ENCODE measurements at regions not wholly inside any gene's neighbourhood (a gene's known extent, or its start where the extent isn't known, plus 50 kb on each side); places are given as distances from the start of the nearest gene placed in this dataset.

- no peaks in the 10 kb centered on the region for H4K20me1 ChIP-seq (ENCODE audit: insufficient read depth, low read length)
- no peaks in the 10 kb centered on the region for H3K36me3 ChIP-seq (ENCODE audit: insufficient read depth, low read length)
- H3K9me3 ChIP-seq (ENCODE audit: low read depth, low read length) = peaks cover 4% of the 10 kb centered on the region
- H3K27me3 ChIP-seq (ENCODE audit: insufficient read depth, low read length) = no peaks in the 10 kb centered on the region
- no peak overlapping the region for H2AFZ ChIP-seq (ENCODE audit: low read length)
- no peaks in the 10 kb centered on the region for H3K4me1 ChIP-seq (ENCODE audit: insufficient read depth, low read length)
- H3K4me3 ChIP-seq (ENCODE audit: insufficient read depth, low read length) = no peak overlapping the region
- no peak overlapping the region for H3K4me2 ChIP-seq (ENCODE audit: insufficient read depth, low read length)
- no peak for DNase-seq (ENCODE audit: insufficient read length, low spot score, missing footprints)
- TF ChIP-seq, protein P1, sequence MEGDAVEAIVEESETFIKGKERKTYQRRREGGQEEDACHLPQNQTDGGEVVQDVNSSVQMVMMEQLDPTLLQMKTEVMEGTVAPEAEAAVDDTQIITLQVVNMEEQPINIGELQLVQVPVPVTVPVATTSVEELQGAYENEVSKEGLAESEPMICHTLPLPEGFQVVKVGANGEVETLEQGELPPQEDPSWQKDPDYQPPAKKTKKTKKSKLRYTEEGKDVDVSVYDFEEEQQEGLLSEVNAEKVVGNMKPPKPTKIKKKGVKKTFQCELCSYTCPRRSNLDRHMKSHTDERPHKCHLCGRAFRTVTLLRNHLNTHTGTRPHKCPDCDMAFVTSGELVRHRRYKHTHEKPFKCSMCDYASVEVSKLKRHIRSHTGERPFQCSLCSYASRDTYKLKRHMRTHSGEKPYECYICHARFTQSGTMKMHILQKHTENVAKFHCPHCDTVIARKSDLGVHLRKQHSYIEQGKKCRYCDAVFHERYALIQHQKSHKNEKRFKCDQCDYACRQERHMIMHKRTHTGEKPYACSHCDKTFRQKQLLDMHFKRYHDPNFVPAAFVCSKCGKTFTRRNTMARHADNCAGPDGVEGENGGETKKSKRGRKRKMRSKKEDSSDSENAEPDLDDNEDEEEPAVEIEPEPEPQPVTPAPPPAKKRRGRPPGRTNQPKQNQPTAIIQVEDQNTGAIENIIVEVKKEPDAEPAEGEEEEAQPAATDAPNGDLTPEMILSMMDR (IDR thresholded peaks at IDR 0.05; ENCODE audit: extremely low read depth, low read depth, low read length) = no peak
- H3K79me2 ChIP-seq (ENCODE audit: insufficient read depth, low read length) = no peaks in the 10 kb centered on the region
- H3K27ac ChIP-seq (ENCODE audit: low read depth, low read length) = no peak overlapping the region
Measured at GRCh38 chr5:124460642-124461041, 285.8 kb downstream of the ZNF608 start.

DNA sequence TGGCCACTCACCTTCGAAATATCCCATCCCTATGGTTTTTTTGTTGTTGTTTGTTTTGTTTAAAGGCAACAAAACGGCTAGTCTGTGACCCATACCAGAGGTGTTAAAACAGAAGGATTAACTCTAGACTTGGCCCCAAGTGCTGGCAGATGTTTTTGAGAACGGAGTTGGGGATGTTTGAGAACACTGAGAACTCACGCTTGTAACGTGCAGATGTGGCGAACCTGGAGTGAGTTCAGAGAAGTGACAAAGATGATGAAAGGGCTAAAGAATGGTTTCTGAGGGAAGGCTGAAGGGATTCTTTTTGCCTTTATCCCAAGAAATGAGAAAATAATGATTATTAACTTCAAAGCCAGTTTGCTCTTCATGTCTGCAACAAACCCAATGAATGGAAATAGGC lies 286.5 kb downstream of the ZNF608 start:
- H3K36me3 ChIP-seq (ENCODE audit: insufficient read depth, low read length) = no peaks in the 10 kb centered on the region
- TF ChIP-seq, protein P1 (IDR thresholded peaks at IDR 0.05; ENCODE audit: extremely low read depth, low read depth, low read length) = no peak
- no peaks in the 10 kb centered on the region for H3K27me3 ChIP-seq (ENCODE audit: insufficient read depth, low read length)
- H3K4me3 ChIP-seq (ENCODE audit: insufficient read depth, low read length) = no peak overlapping the region
- peaks cover 4% of the 10 kb centered on the region for H3K9me3 ChIP-seq (ENCODE audit: low read depth, low read length)
- H4K20me1 ChIP-seq (ENCODE audit: insufficient read depth, low read length) = no peaks in the 10 kb centered on the region
- no peaks in the 10 kb centered on the region for H3K79me2 ChIP-seq (ENCODE audit: insufficient read depth, low read length)
- H3K27ac ChIP-seq (ENCODE audit: low read depth, low read length) = no peak overlapping the region
- no peak for DNase-seq (ENCODE audit: insufficient read length, low spot score, missing footprints)
- no peak overlapping the region for H2AFZ ChIP-seq (ENCODE audit: low read length)
- H3K4me2 ChIP-seq (ENCODE audit: insufficient read depth, low read length) = no peak overlapping the region
- H3K4me1 ChIP-seq (ENCODE audit: insufficient read depth, low read length) = no peaks in the 10 kb centered on the region

DNA sequence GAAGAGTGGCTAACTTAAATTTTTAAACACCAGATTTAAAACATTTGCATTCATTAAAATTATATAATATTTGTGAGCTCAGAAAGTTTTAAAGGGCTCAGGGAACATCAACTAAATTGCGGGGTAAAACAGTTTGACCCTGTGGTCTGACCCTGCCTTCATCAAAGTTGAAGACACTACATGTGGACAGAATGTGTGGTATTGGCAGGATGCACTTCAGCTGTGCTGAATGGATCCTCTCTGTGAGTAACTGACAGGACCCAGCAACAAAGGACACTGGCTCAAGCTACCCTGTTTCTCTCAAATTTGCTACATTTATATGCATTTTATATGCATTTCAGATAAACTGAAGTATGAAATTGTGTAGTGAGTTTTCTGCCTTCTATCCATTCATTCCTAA lies 288.5 kb downstream of the ZNF608 start:
- no peak overlapping the region for H2AFZ ChIP-seq (ENCODE audit: low read length)
- no peak overlapping the region for H3K27ac ChIP-seq (ENCODE audit: low read depth, low read length)
- peaks cover 14% of the 10 kb centered on the region for H3K4me1 ChIP-seq (ENCODE audit: insufficient read depth, low read length)
- no peaks in the 10 kb centered on the region for H4K20me1 ChIP-seq (ENCODE audit: insufficient read depth, low read length)
- peaks cover 4% of the 10 kb centered on the region for H3K9me3 ChIP-seq (ENCODE audit: low read depth, low read length)
- H3K4me2 ChIP-seq (ENCODE audit: insufficient read depth, low read length) = no peak overlapping the region
- H3K27me3 ChIP-seq (ENCODE audit: insufficient read depth, low read length) = no peaks in the 10 kb centered on the region
- no peak for DNase-seq (ENCODE audit: insufficient read length, low spot score, missing footprints)
- TF ChIP-seq, protein P1 (IDR thresholded peaks at IDR 0.05; ENCODE audit: extremely low read depth, low read depth, low read length) = no peak
- H3K4me3 ChIP-seq (ENCODE audit: insufficient read depth, low read length) = no peak overlapping the region
- no peaks in the 10 kb centered on the region for H3K36me3 ChIP-seq (ENCODE audit: insufficient read depth, low read length)
- H3K79me2 ChIP-seq (ENCODE audit: insufficient read depth, low read length) = no peaks in the 10 kb centered on the region

DNA sequence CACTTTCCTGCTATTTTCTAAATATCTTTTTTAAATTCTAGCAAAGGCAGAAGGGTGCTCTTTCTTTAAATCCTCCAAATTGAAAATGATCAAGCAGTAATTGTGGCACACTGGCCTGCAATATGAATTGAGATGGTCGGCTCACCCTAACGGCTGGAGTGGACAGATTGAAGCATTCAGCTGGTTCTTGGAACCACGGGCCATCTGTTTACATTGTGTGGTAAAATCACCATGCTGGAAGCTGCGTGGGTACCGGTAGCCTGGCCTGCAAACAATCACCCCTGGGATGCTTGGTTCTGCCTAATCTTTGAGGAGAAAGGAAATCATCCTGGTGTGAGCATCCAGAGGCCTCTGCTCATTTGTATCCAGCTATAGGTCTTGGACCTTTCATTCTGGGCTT lies 289.3 kb downstream of the ZNF608 start:
- Histone ChIP-seq H3K79me2 (ENCODE audit: insufficient read depth, low read length) (no peaks in the 10 kb centered on the region), H3K27ac (ENCODE audit: low read depth, low read length) (no peak overlapping the region), H3K36me3 (ENCODE audit: insufficient read depth, low read length) (no peaks in the 10 kb centered on the region), H3K27me3 (ENCODE audit: insufficient read depth, low read length) (no peaks in the 10 kb centered on the region), H2AFZ (ENCODE audit: low read length) (no peak overlapping the region), H3K9me3 (ENCODE audit: low read depth, low read length) (peaks cover 4% of the 10 kb centered on the region), H3K4me3 (ENCODE audit: insufficient read depth, low read length) (no peak overlapping the region), H4K20me1 (ENCODE audit: insufficient read depth, low read length) (no peaks in the 10 kb centered on the region), H3K4me2 (ENCODE audit: insufficient read depth, low read length) (no peak overlapping the region), H3K4me1 (ENCODE audit: insufficient read depth, low read length) (peaks cover 18% of the 10 kb centered on the region)
- DNase-seq (ENCODE audit: insufficient read length, low spot score, missing footprints) = no peak
- TF ChIP-seq, protein P1 (IDR thresholded peaks at IDR 0.05; ENCODE audit: extremely low read depth, low read depth, low read length) = no peak
